ENCODE measurements at regions not wholly inside any gene's neighbourhood (a gene's known extent, or its start where the extent isn't known, plus 50 kb on each side); places are given as distances from the start of the nearest gene placed in this dataset.

DNA sequence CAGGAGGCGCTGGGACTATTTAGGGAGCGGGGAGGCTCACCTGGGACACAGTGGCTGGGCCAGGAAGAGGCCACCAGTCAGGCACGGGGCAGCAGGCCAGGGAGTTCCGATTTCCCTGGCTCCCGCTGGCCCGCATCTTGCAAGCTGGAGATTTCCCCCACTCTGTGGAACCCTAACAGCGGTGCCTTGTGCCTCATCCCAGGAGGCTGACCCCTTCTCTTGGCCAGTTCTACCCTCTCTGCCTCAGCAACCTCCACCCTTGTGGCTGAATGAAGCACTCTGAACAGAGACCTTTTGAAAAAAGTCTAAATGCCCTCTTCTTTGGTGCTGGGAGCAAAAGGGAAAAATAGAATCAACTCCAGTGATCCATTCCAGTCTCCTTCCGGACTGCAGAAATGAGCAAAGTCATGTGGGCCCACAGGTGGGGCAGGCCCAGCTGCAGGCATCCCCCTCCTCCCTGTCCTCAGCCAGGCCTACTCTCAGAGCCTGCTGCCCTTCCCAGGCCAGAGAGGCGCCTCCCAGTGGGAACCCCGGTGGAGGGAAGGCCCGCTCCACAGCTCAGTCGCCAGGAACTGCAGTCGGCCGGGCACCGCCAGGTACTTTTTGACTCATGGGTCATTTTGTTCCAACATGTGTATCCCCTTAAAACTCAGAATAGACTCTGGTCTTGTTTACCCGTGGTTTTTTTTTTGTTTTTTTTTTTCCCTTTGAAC is 155.5 kb downstream of the ZNF248 start:
- TF ChIP-seq, protein P1, sequence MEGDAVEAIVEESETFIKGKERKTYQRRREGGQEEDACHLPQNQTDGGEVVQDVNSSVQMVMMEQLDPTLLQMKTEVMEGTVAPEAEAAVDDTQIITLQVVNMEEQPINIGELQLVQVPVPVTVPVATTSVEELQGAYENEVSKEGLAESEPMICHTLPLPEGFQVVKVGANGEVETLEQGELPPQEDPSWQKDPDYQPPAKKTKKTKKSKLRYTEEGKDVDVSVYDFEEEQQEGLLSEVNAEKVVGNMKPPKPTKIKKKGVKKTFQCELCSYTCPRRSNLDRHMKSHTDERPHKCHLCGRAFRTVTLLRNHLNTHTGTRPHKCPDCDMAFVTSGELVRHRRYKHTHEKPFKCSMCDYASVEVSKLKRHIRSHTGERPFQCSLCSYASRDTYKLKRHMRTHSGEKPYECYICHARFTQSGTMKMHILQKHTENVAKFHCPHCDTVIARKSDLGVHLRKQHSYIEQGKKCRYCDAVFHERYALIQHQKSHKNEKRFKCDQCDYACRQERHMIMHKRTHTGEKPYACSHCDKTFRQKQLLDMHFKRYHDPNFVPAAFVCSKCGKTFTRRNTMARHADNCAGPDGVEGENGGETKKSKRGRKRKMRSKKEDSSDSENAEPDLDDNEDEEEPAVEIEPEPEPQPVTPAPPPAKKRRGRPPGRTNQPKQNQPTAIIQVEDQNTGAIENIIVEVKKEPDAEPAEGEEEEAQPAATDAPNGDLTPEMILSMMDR (conservative IDR thresholded peaks at IDR 0.05 in 1 of 2, IDR thresholded peaks at IDR 0.05 in 1 of 2; ENCODE audit: extremely low read depth in 1 of 2, insufficient read depth in 1 of 2, low read depth in 1 of 2, low read length in 2 of 2): no peak
- TF ChIP-seq EZH2 (IDR thresholded peaks at IDR 0.05; ENCODE audit: borderline replicate concordance, low read length): no peak
